ENCODE measurements at regions not wholly inside any gene's neighbourhood (a gene's known extent, or its start where the extent isn't known, plus 50 kb on each side); places are given as distances from the start of the nearest gene placed in this dataset.
A peak's percentile ranks its signal among the peaks of the same experiment; 100 is the strongest.

- TF ChIP-seq TAF1 (IDR thresholded peaks at IDR 0.05; ENCODE audit: low read depth, low read length) (no peak), POU2F2 (IDR thresholded peaks at IDR 0.05; ENCODE audit: low read depth, low read length) (no peak), PAX5 (IDR thresholded peaks at IDR 0.05; ENCODE audit: insufficient read depth, low read length, severe bottlenecking) (no peak), SPI1 (IDR thresholded peaks at IDR 0.05; ENCODE audit: low read depth, low read length) (no peak), POLR2A (IDR thresholded peaks at IDR 0.05; ENCODE audit: low read depth, low read length) (no peak), POLR2AphosphoS5 (IDR thresholded peaks at IDR 0.05; ENCODE audit: low read depth, low read length) (no peak)
- FAIRE-seq: no peak
- no peak for DNase-seq (ENCODE audit: insufficient read length, low spot score)
Measured at GRCh38 chrX:82058728-82059127, 856.8 kb downstream of the SH3BGRL start.

GRCh38 chrX:82070948-82071347 is 869.0 kb downstream of the SH3BGRL start:
- no peak for DNase-seq (ENCODE audit: insufficient read length, low spot score)
- TF ChIP-seq POLR2A (IDR thresholded peaks at IDR 0.05; ENCODE audit: low read depth, low read length): no peak
- TF ChIP-seq TAF1 (IDR thresholded peaks at IDR 0.05; ENCODE audit: low read depth, low read length): no peak
- no peak for TF ChIP-seq POU2F2 (IDR thresholded peaks at IDR 0.05; ENCODE audit: low read depth, low read length)
- no peak for TF ChIP-seq POLR2AphosphoS5 (IDR thresholded peaks at IDR 0.05; ENCODE audit: low read depth, low read length)
- no peak for TF ChIP-seq SPI1 (IDR thresholded peaks at IDR 0.05; ENCODE audit: low read depth, low read length)
- TF ChIP-seq PAX5 (IDR thresholded peaks at IDR 0.05; ENCODE audit: insufficient read depth, low read length, severe bottlenecking): no peak
- no peak for FAIRE-seq

GRCh38 chrX:82081027-82081426 is 879.1 kb downstream of the SH3BGRL start:
- no peak for FAIRE-seq
- TF ChIP-seq POLR2AphosphoS5 (IDR thresholded peaks at IDR 0.05; ENCODE audit: low read depth, low read length) (no peak), POU2F2 (IDR thresholded peaks at IDR 0.05; ENCODE audit: low read depth, low read length) (no peak), POLR2A (IDR thresholded peaks at IDR 0.05; ENCODE audit: low read depth, low read length) (no peak), SPI1 (IDR thresholded peaks at IDR 0.05; ENCODE audit: low read depth, low read length) (no peak), TAF1 (IDR thresholded peaks at IDR 0.05; ENCODE audit: low read depth, low read length) (no peak), PAX5 (IDR thresholded peaks at IDR 0.05; ENCODE audit: insufficient read depth, low read length, severe bottlenecking) (no peak)
- no peak for DNase-seq (ENCODE audit: insufficient read length, low spot score)

GRCh38 chrX:82087699-82088098 is 885.8 kb downstream of the SH3BGRL start:
- no peak for DNase-seq (ENCODE audit: insufficient read length, low spot score)
- FAIRE-seq: no peak
- TF ChIP-seq POU2F2 (IDR thresholded peaks at IDR 0.05; ENCODE audit: low read depth, low read length) (no peak), TAF1 (IDR thresholded peaks at IDR 0.05; ENCODE audit: low read depth, low read length) (no peak), POLR2AphosphoS5 (IDR thresholded peaks at IDR 0.05; ENCODE audit: low read depth, low read length) (no peak), POLR2A (IDR thresholded peaks at IDR 0.05; ENCODE audit: low read depth, low read length) (no peak), SPI1 (IDR thresholded peaks at IDR 0.05; ENCODE audit: low read depth, low read length) (no peak), PAX5 (IDR thresholded peaks at IDR 0.05; ENCODE audit: insufficient read depth, low read length, severe bottlenecking) (no peak)

GRCh38 chrX:82092307-82092706 is 890.4 kb downstream of the SH3BGRL start:
- DNase-seq (ENCODE audit: insufficient read length, low spot score): no peak
- FAIRE-seq: no peak
- no peak for TF ChIP-seq POU2F2 (IDR thresholded peaks at IDR 0.05; ENCODE audit: low read depth, low read length)
- no peak for TF ChIP-seq SPI1 (IDR thresholded peaks at IDR 0.05; ENCODE audit: low read depth, low read length)
- no peak for TF ChIP-seq PAX5 (IDR thresholded peaks at IDR 0.05; ENCODE audit: insufficient read depth, low read length, severe bottlenecking)
- no peak for TF ChIP-seq TAF1 (IDR thresholded peaks at IDR 0.05; ENCODE audit: low read depth, low read length)
- no peak for TF ChIP-seq POLR2AphosphoS5 (IDR thresholded peaks at IDR 0.05; ENCODE audit: low read depth, low read length)
- no peak for TF ChIP-seq POLR2A (IDR thresholded peaks at IDR 0.05; ENCODE audit: low read depth, low read length)

- DNase-seq (ENCODE audit: insufficient read length, low spot score): no peak
- TF ChIP-seq POU2F2 (IDR thresholded peaks at IDR 0.05; ENCODE audit: low read depth, low read length) (no peak), SPI1 (IDR thresholded peaks at IDR 0.05; ENCODE audit: low read depth, low read length) (no peak), TAF1 (IDR thresholded peaks at IDR 0.05; ENCODE audit: low read depth, low read length) (no peak), PAX5 (IDR thresholded peaks at IDR 0.05; ENCODE audit: insufficient read depth, low read length, severe bottlenecking) (no peak), POLR2AphosphoS5 (IDR thresholded peaks at IDR 0.05; ENCODE audit: low read depth, low read length) (no peak), POLR2A (IDR thresholded peaks at IDR 0.05; ENCODE audit: low read depth, low read length) (no peak)
Measured at GRCh38 chrX:82125103-82125502, 923.2 kb downstream of the SH3BGRL start.

GRCh38 chrX:82127228-82128123 is 925.6 kb downstream of the SH3BGRL start:
- DNase-seq (ENCODE audit: insufficient read length, low spot score) (no peak), FAIRE-seq (peak; percentile 9)
- TF ChIP-seq POLR2A (IDR thresholded peaks at IDR 0.05; ENCODE audit: low read depth, low read length) (no peak), SPI1 (IDR thresholded peaks at IDR 0.05; ENCODE audit: low read depth, low read length) (no peak), POU2F2 (IDR thresholded peaks at IDR 0.05; ENCODE audit: low read depth, low read length) (no peak), TAF1 (IDR thresholded peaks at IDR 0.05; ENCODE audit: low read depth, low read length) (no peak), POLR2AphosphoS5 (IDR thresholded peaks at IDR 0.05; ENCODE audit: low read depth, low read length) (no peak), PAX5 (IDR thresholded peaks at IDR 0.05; ENCODE audit: insufficient read depth, low read length, severe bottlenecking) (no peak)

More at GRCh38 chrX:82125103-82125502, 923.2 kb downstream of the SH3BGRL start:
- FAIRE-seq: no peak

- TF ChIP-seq POLR2A (IDR thresholded peaks at IDR 0.05; ENCODE audit: low read depth, low read length): no peak
- no peak for TF ChIP-seq TAF1 (IDR thresholded peaks at IDR 0.05; ENCODE audit: low read depth, low read length)
- TF ChIP-seq POLR2AphosphoS5 (IDR thresholded peaks at IDR 0.05; ENCODE audit: low read depth, low read length): no peak
- no peak for TF ChIP-seq SPI1 (IDR thresholded peaks at IDR 0.05; ENCODE audit: low read depth, low read length)
- no peak for TF ChIP-seq POU2F2 (IDR thresholded peaks at IDR 0.05; ENCODE audit: low read depth, low read length)
- no peak for TF ChIP-seq PAX5 (IDR thresholded peaks at IDR 0.05; ENCODE audit: insufficient read depth, low read length, severe bottlenecking)
- DNase-seq (ENCODE audit: insufficient read length, low spot score) (no peak), FAIRE-seq (no peak)
Measured at GRCh38 chrX:82134378-82134777, 932.5 kb downstream of the SH3BGRL start.

- FAIRE-seq (no peak), DNase-seq (ENCODE audit: insufficient read length, low spot score) (no peak)
- TF ChIP-seq POU2F2 (IDR thresholded peaks at IDR 0.05; ENCODE audit: low read depth, low read length): no peak
- no peak for TF ChIP-seq SPI1 (IDR thresholded peaks at IDR 0.05; ENCODE audit: low read depth, low read length)
- no peak for TF ChIP-seq PAX5 (IDR thresholded peaks at IDR 0.05; ENCODE audit: insufficient read depth, low read length, severe bottlenecking)
- TF ChIP-seq POLR2AphosphoS5 (IDR thresholded peaks at IDR 0.05; ENCODE audit: low read depth, low read length): no peak
- TF ChIP-seq POLR2A (IDR thresholded peaks at IDR 0.05; ENCODE audit: low read depth, low read length): no peak
- no peak for TF ChIP-seq TAF1 (IDR thresholded peaks at IDR 0.05; ENCODE audit: low read depth, low read length)
Measured at GRCh38 chrX:82141942-82142341, 940.0 kb downstream of the SH3BGRL start.

All from GM12891 (cell line).